GM19324 (cell line): ENCODE measurements at regions not wholly inside any gene's neighbourhood (a gene's known extent, or its start where the extent isn't known, plus 50 kb on each side); places are given as distances from the start of the nearest gene placed in this dataset.
"Not testable (repeated sequence)": the region's sequence is repeated elsewhere in the genome, so short reads cannot be mapped to it uniquely, and the experiment has no call there.

Experiments used
- ATAC-seq: cut with Tn5 transposase; IDR thresholded peaks from one replicate; pipeline ENCODE4 v1.9.1; 2021; ENCODE audit warnings: mild to moderate bottlenecking, moderate library complexity; ENCODE audit not compliant: unreplicated experiment, low FRiP score

- no peak for ATAC-seq
Observed at GRCh38 chr6:15137086-15137485, 108.8 kb upstream of the JARID2 start.

GRCh38 chr6:15143086-15143485, 102.8 kb upstream of the JARID2 start:
- no peak for ATAC-seq

GRCh38 chr6:15143540-15143939, 102.3 kb upstream of the JARID2 start:
- no peak for ATAC-seq

GRCh38 chr6:15145821-15146220, 100.0 kb upstream of the JARID2 start:
- no peak for ATAC-seq

- ATAC-seq: no peak
Observed at GRCh38 chr6:15147827-15148226, 98.0 kb upstream of the JARID2 start.

GRCh38 chr6:15148356-15148946, 97.4 kb upstream of the JARID2 start:
- ATAC-seq: no peak

GRCh38 chr6:15150207-15150606, 95.7 kb upstream of the JARID2 start:
- ATAC-seq: no peak

- no peak for ATAC-seq
Observed at GRCh38 chr6:15152700-15153099, 93.2 kb upstream of the JARID2 start.

- ATAC-seq: no peak
Observed at GRCh38 chr6:15153191-15153590, 92.7 kb upstream of the JARID2 start.

GRCh38 chr6:15157479-15157878, 88.4 kb upstream of the JARID2 start:
- no peak for ATAC-seq

GRCh38 chr6:15158821-15159619, 86.8 kb upstream of the JARID2 start:
- ATAC-seq: no peak

GRCh38 chr6:15160812-15161211, 85.1 kb upstream of the JARID2 start:
- no peak for ATAC-seq

- ATAC-seq: not testable (repeated sequence)
Observed at GRCh38 chr6:15164855-15165254, 81.0 kb upstream of the JARID2 start.

- ATAC-seq: no peak
Observed at GRCh38 chr6:15166121-15166520, 79.7 kb upstream of the JARID2 start.

- ATAC-seq: no peak
Observed at GRCh38 chr6:15170126-15170525, 75.7 kb upstream of the JARID2 start.

GRCh38 chr6:15171026-15171425, 74.8 kb upstream of the JARID2 start:
- no peak for ATAC-seq

GRCh38 chr6:15176816-15177370, 69.0 kb upstream of the JARID2 start:
- ATAC-seq: no peak

GRCh38 chr6:15183979-15184378, 61.9 kb upstream of the JARID2 start:
- ATAC-seq: no peak

GRCh38 chr6:15184441-15184861, 61.4 kb upstream of the JARID2 start:
- ATAC-seq: no peak

GRCh38 chr6:15185111-15185510, 60.8 kb upstream of the JARID2 start:
- ATAC-seq: not testable (repeated sequence)

- not testable (repeated sequence) for ATAC-seq
Observed at GRCh38 chr6:15193451-15193850, 52.4 kb upstream of the JARID2 start.

- ATAC-seq: no peak
Observed at GRCh38 chr6:15194453-15194852, 51.4 kb upstream of the JARID2 start.
